GM21723 (cell line): ENCODE measurements at regions not wholly inside any gene's neighbourhood (a gene's known extent, or its start where the extent isn't known, plus 50 kb on each side); places are given as distances from the start of the nearest gene placed in this dataset.
A peak's percentile ranks its signal among the peaks of the same experiment; 100 is the strongest.

Experiments used
- ATAC-seq: cut with Tn5 transposase; IDR thresholded peaks from one replicate; pipeline ENCODE4 v1.9.1; 2021; ENCODE audit warnings: mild to moderate bottlenecking, moderate library complexity; ENCODE audit not compliant: unreplicated experiment

GRCh38 chr6:97668716-97669115, 385.7 kb upstream of the MMS22L start:
- ATAC-seq = peak; percentile 33

- ATAC-seq = peak; percentile 100
Observed at GRCh38 chr6:97669191-97670031, 386.4 kb upstream of the MMS22L start.

GRCh38 chr6:97674802-97675201, 391.8 kb upstream of the MMS22L start:
- ATAC-seq = no peak

- no peak for ATAC-seq
Observed at GRCh38 chr6:97677626-97678025, 394.6 kb upstream of the MMS22L start.

- no peak for ATAC-seq
Observed at GRCh38 chr6:97687916-97688315, 404.9 kb upstream of the MMS22L start.

GRCh38 chr6:97689078-97689754, 406.2 kb upstream of the MMS22L start:
- ATAC-seq = no peak

GRCh38 chr6:97697456-97697855, 414.4 kb upstream of the MMS22L start:
- no peak for ATAC-seq

- no peak for ATAC-seq
Observed at GRCh38 chr6:97701801-97702200, 418.8 kb upstream of the MMS22L start.

- no peak for ATAC-seq
Observed at GRCh38 chr6:97702248-97702647, 419.2 kb upstream of the MMS22L start.

- ATAC-seq = no peak
Observed at GRCh38 chr6:97703661-97704060, 420.6 kb upstream of the MMS22L start.

GRCh38 chr6:97705568-97705967, 422.6 kb upstream of the MMS22L start:
- ATAC-seq = no peak

GRCh38 chr6:97712751-97713150, 429.7 kb upstream of the MMS22L start:
- no peak for ATAC-seq

- no peak for ATAC-seq
Observed at GRCh38 chr6:97714772-97715171, 431.8 kb upstream of the MMS22L start.

GRCh38 chr6:97717086-97717485, 434.1 kb upstream of the MMS22L start:
- no peak for ATAC-seq

- no peak for ATAC-seq
Observed at GRCh38 chr6:97726378-97726777, 443.4 kb upstream of the MMS22L start.

GRCh38 chr6:97732045-97732444, 449.0 kb upstream of the MMS22L start:
- ATAC-seq = no peak

- ATAC-seq = no peak
Observed at GRCh38 chr6:97757575-97757974, 474.6 kb upstream of the MMS22L start.

- no peak for ATAC-seq
Observed at GRCh38 chr6:97765461-97765860, 482.4 kb upstream of the MMS22L start.

GRCh38 chr6:97771372-97771771, 488.4 kb upstream of the MMS22L start:
- no peak for ATAC-seq

GRCh38 chr6:97775012-97775411, 492.0 kb upstream of the MMS22L start:
- no peak for ATAC-seq

- ATAC-seq = no peak
Observed at GRCh38 chr6:97778290-97779038, 495.4 kb upstream of the MMS22L start.
